Keratinocyte (primary cell): ENCODE measurements at regions not wholly inside any gene's neighbourhood (a gene's known extent, or its start where the extent isn't known, plus 50 kb on each side); places are given as distances from the start of the nearest gene placed in this dataset.

Source experiments
- DNase-seq: peaks from one replicate; pipeline ENCODE4 v3.0.0-alpha.2; 2011; ENCODE audit warnings: low read depth, missing footprints, low spot score
- FAIRE-seq: peaks from 2 replicates; lab custom pipeline; 2011; peaks lifted over from hg19 to GRCh38; lab: Jason Lieb, UNC
- H2AFZ ChIP-seq: 2 replicates; pipeline ENCODE4 v1.6.0; 2012; ENCODE audit warnings: low read length, control low read depth, inconsistent platforms; ENCODE audit not compliant: control insufficient read depth
- H3K27ac ChIP-seq: 2 replicates; pipeline ENCODE4 v1.5.1; 2011; ENCODE audit warnings: low read length; ENCODE audit not compliant: control insufficient read depth, insufficient read depth
- H3K27me3 ChIP-seq: 3 replicates; pipeline ENCODE4 v1.6.0; 2011; ENCODE audit warnings: low read length; ENCODE audit not compliant: control insufficient read depth, insufficient read depth; ENCODE audit errors: extremely low read depth
- H3K36me3 ChIP-seq, 2 experiments: 2 replicates in 1 of 2; 3 replicates in 1 of 2; pipeline ENCODE4 v1.5.1; 2011; ENCODE audit warnings: low read length in 2 of 2, mild to moderate bottlenecking in 1 of 2; ENCODE audit not compliant: control insufficient read depth in 2 of 2, insufficient read depth in 2 of 2; ENCODE audit errors: extremely low read depth in 1 of 2
- H3K4me1 ChIP-seq: 3 replicates; pipeline ENCODE4 v1.5.1; 2011; ENCODE audit warnings: low read length; ENCODE audit not compliant: control insufficient read depth, insufficient read depth; ENCODE audit errors: extremely low read depth
- H3K4me2 ChIP-seq: 3 replicates; pipeline ENCODE4 v1.6.0; 2011; ENCODE audit warnings: low read depth, low read length; ENCODE audit not compliant: control insufficient read depth, insufficient read depth; ENCODE audit errors: extremely low read depth
- H3K4me3 ChIP-seq, 3 experiments: fragments of 200-600 bp in 1 of 3; sonication (generic) in 1 of 3; 2 replicates in 2 of 3; 3 replicates in 1 of 3; pipeline ENCODE4 v1.5.1; 2011 to 2016; ENCODE audit warnings: low read length in 3 of 3, mild to moderate bottlenecking in 3 of 3, control low read depth in 2 of 3, inconsistent platforms in 1 of 3, low read depth in 1 of 3, mixed read lengths in 1 of 3, mixed run types in 1 of 3, moderate library complexity in 1 of 3; ENCODE audit not compliant: control insufficient read depth in 2 of 3, insufficient read depth in 2 of 3; ENCODE audit errors: extremely low read depth in 1 of 3
- H3K79me2 ChIP-seq: 2 replicates; pipeline ENCODE4 v1.6.0; 2012; ENCODE audit warnings: low read length; ENCODE audit not compliant: control insufficient read depth, insufficient read depth
- H3K9ac ChIP-seq: 3 replicates; pipeline ENCODE4 v1.6.0; 2011; ENCODE audit warnings: low read length; ENCODE audit not compliant: control insufficient read depth, insufficient read depth; ENCODE audit errors: extremely low read depth
- H3K9me1 ChIP-seq: 3 replicates; pipeline ENCODE4 v1.6.0; 2011; ENCODE audit warnings: low read length; ENCODE audit not compliant: control insufficient read depth, insufficient read depth; ENCODE audit errors: extremely low read depth
- H3K9me3 ChIP-seq: 2 replicates; pipeline ENCODE4 v1.5.1; 2012; ENCODE audit warnings: low read depth, low read length; ENCODE audit not compliant: control insufficient read depth
- H4K20me1 ChIP-seq: 3 replicates; pipeline ENCODE4 v1.6.0; 2011; ENCODE audit warnings: low read length; ENCODE audit not compliant: control insufficient read depth, insufficient read depth; ENCODE audit errors: extremely low read depth
- CTCF ChIP-seq, 3 experiments: IDR thresholded peaks in 1 of 3; conservative IDR thresholded peaks in 1 of 3; optimal IDR thresholded peaks in 1 of 3; 2 replicates in 2 of 3; 3 replicates in 1 of 3; pipeline versions ENCODE3 to v1.5.1; 2011; ENCODE audit warnings: low read length in 3 of 3, mild to moderate bottlenecking in 3 of 3, moderate library complexity in 2 of 3, control low read depth in 1 of 3, inconsistent platforms in 1 of 3; ENCODE audit not compliant: insufficient read depth in 2 of 3; ENCODE audit errors: extremely low read depth in 1 of 3
- EZH2 ChIP-seq: IDR thresholded peaks from one replicate; pipeline ENCODE4 v1.6.1; 2012; ENCODE audit warnings: inconsistent platforms, mild to moderate bottlenecking, low read length, moderate library complexity
- dilution Hi-C: fragments of 300-500 bp; cut with MboI; formaldehyde crosslinking; loops from one replicate; pipeline ENCODE4 v1.7.0; 2020; ENCODE audit warnings: low sequenced_read_pairs; ENCODE audit not compliant: extremely low pct_ligation_motif_present

GRCh38 chr11:38476808-38477575, 1879.0 kb upstream of the RAG2 start:
- Histone ChIP-seq H3K27me3 (no peaks in the 10 kb centered on the region), H3K9ac (no peak overlapping the region), H3K4me2 (no peak overlapping the region), H3K4me1 (no peaks in the 10 kb centered on the region), H3K36me3 (no peaks in the 10 kb centered on the region), H3K79me2 (no peaks in the 10 kb centered on the region), H3K9me3 (peaks cover 1% of the 10 kb centered on the region), H3K9me1 (no peaks in the 10 kb centered on the region), H3K4me3 (no peak overlapping the region), H4K20me1 (no peaks in the 10 kb centered on the region), H3K27ac (no peak overlapping the region), H2AFZ (no peak overlapping the region)
- dilution Hi-C loops = no loop called here
- FAIRE-seq (no peak), DNase-seq (no peak)
- TF ChIP-seq CTCF (optimal IDR thresholded peaks at IDR 0.05 in 1 of 3, IDR thresholded peaks at IDR 0.05 in 1 of 3, conservative IDR thresholded peaks at IDR 0.05 in 1 of 3; ENCODE audit: extremely low read depth in 1 of 3, insufficient read depth in 2 of 3, low read length in 3 of 3) = no peak
- TF ChIP-seq EZH2 = no peak

- Histone ChIP-seq H3K9me1 (no peaks in the 10 kb centered on the region), H3K4me2 (no peak overlapping the region), H3K4me3 (no peak overlapping the region), H4K20me1 (no peaks in the 10 kb centered on the region), H3K27me3 (no peaks in the 10 kb centered on the region), H3K4me1 (no peaks in the 10 kb centered on the region), H3K9ac (no peak overlapping the region), H3K36me3 (no peaks in the 10 kb centered on the region), H3K79me2 (no peaks in the 10 kb centered on the region), H3K9me3 (peaks cover 5% of the 10 kb centered on the region), H2AFZ (no peak overlapping the region), H3K27ac (no peak overlapping the region)
- no peak for FAIRE-seq
- dilution Hi-C loops = no loop called here
- DNase-seq = no peak
- TF ChIP-seq EZH2 (no peak), CTCF (optimal IDR thresholded peaks at IDR 0.05 in 1 of 3, IDR thresholded peaks at IDR 0.05 in 1 of 3, conservative IDR thresholded peaks at IDR 0.05 in 1 of 3; ENCODE audit: extremely low read depth in 1 of 3, insufficient read depth in 2 of 3, low read length in 3 of 3) (no peak)
Measured at GRCh38 chr11:38461751-38462150, 1863.7 kb upstream of the RAG2 start.
